22Rv1 (cell line): ENCODE measurements at regions not wholly inside any gene's neighbourhood (a gene's known extent, or its start where the extent isn't known, plus 50 kb on each side); places are given as distances from the start of the nearest gene placed in this dataset.

Experiments
- H3K27ac ChIP-seq: fragments of 450-650 bp; 2 replicates; pipeline ENCODE4 v1.5.1; 2017
- ZFX ChIP-seq: fragments of 450-650 bp; IDR thresholded peaks from 2 replicates; pipeline ENCODE4 v1.6.1; 2017; ENCODE audit warnings: antibody characterized with exemption, borderline replicate concordance
- TF ChIP-seq, protein P1 (sequence below): fragments of 450-650 bp; IDR thresholded peaks from 2 replicates; pipeline ENCODE4 v1.5.1; 2017; ENCODE audit warnings: mild to moderate bottlenecking

DNA sequence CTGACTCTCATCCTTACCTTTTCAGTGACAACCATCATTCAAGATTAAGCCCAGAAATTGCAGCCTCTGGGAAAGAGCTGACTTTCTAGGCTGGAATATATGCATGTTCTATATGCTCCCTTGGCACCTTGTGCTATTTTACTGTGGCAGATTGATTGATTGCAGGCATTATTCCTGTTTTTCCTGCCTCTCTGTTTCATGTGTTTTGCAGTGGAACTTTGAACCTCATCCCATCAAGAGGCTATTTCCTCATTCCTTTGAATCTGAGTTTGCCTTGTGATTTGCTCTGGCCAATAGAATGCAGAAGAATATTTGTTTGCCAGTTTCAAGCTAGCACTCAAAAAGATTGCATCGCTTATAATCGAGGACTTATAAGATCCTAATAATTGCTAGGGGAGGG lies 174.8 kb upstream of the DCN start:
- TF ChIP-seq, protein P1, sequence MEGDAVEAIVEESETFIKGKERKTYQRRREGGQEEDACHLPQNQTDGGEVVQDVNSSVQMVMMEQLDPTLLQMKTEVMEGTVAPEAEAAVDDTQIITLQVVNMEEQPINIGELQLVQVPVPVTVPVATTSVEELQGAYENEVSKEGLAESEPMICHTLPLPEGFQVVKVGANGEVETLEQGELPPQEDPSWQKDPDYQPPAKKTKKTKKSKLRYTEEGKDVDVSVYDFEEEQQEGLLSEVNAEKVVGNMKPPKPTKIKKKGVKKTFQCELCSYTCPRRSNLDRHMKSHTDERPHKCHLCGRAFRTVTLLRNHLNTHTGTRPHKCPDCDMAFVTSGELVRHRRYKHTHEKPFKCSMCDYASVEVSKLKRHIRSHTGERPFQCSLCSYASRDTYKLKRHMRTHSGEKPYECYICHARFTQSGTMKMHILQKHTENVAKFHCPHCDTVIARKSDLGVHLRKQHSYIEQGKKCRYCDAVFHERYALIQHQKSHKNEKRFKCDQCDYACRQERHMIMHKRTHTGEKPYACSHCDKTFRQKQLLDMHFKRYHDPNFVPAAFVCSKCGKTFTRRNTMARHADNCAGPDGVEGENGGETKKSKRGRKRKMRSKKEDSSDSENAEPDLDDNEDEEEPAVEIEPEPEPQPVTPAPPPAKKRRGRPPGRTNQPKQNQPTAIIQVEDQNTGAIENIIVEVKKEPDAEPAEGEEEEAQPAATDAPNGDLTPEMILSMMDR: no peak
- TF ChIP-seq ZFX: no peak
- no peak overlapping the region for H3K27ac ChIP-seq

GRCh38 chr12:91356405-91356804 lies 173.8 kb upstream of the DCN start:
- H3K27ac ChIP-seq: no peak overlapping the region
- TF ChIP-seq, protein P1: no peak
- no peak for TF ChIP-seq ZFX

DNA sequence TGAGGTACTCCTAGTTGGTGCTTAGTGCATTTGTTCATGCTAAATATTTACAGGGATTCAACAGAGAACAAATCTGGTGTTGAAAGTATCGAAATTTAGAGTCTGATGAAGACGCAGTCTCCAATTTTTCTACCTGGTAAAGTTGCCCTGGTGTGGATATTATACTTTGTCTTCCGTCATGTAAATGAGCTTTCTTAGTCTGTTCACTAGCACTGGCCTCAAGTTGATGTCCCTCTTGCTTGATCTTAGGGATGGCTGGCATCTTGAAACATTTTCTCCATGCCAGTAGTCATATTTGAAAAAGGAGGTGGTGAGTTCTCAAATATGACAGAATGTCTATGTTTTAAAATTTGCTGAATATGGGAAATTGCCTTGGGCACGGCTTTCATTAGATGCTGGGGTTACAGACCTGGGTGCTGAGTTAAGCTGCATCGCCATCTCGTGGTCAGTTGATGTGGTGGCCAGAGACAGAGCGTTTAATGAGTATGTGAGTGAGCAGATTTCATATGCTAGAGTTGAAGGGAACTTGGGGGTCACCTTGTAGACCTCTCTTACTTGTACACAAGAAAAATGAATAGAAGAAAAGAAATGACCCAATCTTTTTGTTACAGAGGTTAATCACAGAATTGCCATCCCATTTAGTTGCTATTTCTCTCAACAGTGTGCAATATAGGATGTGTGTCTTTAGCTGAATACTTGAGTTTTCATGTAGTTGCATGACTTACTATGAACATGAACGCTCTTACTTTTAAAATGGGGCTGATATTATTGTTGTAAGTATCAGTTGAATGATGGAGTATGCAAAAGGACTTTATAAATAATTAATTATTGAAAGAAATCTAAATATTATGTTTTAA lies 172.8 kb upstream of the DCN start:
- H3K27ac ChIP-seq: no peak overlapping the region
- TF ChIP-seq ZFX: no peak
- TF ChIP-seq, protein P1: peak; percentile 98

DNA sequence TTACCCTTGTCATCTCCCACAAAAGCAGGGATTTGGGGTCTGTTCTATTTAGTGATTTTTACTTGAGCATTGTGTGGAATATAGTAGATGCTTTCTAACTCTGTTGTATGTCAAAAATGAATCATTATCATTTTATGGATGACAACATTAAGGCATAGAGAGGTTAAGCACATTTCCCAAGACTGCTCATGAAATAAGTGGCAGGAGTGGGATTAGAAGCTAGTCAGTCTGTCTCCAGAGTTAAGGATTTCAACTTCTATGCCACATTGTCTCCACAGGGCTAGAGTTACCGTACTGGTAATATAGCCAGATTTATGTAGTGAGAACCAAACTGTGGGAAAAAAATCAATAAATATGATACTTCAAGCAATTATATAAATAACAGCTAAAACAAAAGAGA lies 170.6 kb upstream of the DCN start:
- TF ChIP-seq, protein P1: no peak
- no peak for TF ChIP-seq ZFX
- no peak overlapping the region for H3K27ac ChIP-seq

- no peak overlapping the region for H3K27ac ChIP-seq
- TF ChIP-seq, protein P1: no peak
- TF ChIP-seq ZFX: no peak
These were observed 166.9 kb upstream of the DCN start for GRCh38 chr12:91349476-91349875.

DNA sequence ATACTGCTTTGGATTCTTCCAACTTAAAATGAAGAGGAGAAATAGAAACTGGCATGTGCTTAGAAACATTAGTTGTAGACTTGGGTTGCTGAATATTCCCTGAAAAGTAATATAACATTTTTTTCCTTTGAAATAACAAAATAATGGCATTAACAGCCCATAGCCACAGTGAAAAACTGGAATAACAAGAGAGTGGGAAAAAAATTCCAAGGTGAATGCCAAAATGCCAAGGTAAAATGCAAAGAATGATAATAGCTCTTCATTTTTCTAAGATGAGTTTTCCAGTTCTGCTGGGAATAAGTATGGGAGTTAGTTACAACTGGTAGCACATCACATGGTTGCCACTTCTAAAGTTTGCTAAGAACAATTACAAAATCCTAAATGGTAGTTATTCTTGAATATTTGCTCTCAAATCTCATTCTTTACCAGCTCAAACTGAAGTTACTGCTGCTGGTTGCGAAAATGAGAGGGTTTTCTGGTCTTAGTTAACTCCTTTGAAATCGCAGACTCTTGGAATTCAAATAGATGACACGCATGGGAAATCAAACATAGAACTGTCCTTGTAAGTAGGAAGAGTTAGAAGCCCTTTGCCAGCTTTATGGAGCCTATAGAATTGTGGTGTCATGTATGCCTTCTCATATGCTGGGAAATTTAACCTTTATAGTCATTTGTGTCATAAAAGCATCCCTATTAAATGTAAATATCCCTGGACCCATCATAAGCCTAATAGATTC lies 165.0 kb upstream of the DCN start:
- TF ChIP-seq, protein P1: no peak
- no peak for TF ChIP-seq ZFX
- H3K27ac ChIP-seq: no peak overlapping the region

GRCh38 chr12:91346827-91347226 lies 164.2 kb upstream of the DCN start:
- no peak for TF ChIP-seq ZFX
- TF ChIP-seq, protein P1: no peak
- H3K27ac ChIP-seq: no peak overlapping the region
